Heart left ventricle (tissue), 13 donors: ENCODE measurements at regions not wholly inside any gene's neighbourhood (a gene's known extent, or its start where the extent isn't known, plus 50 kb on each side); places are given as distances from the start of the nearest gene placed in this dataset.

Source experiments
- POLR2A ChIP-seq, 2 donors: fragments of 450-650 bp; IDR thresholded peaks; one replicate each; pipeline ENCODE4 v1.6.1; 2017; ENCODE audit warnings: antibody characterized with exemption in 2 of 2, mild to moderate bottlenecking in 2 of 2, moderate library complexity in 2 of 2
- TF ChIP-seq, protein P1 (sequence below), 12 donors: fragments of 200-600 bp; sonication (generic) in 4 of 12; IDR thresholded peaks; one replicate each; pipeline versions ENCODE4 v1.5.0 to v1.8.0; 2018 to 2022; ENCODE audit warnings: antibody characterized with exemption in 12 of 12, mild to moderate bottlenecking in 5 of 12
- donor health status: ischemic (EF 13 %, LVEDD 7.1; RV severe dilation, severe dysfunction).
- donor health status: DM: no; HTN: yes; CAD: no.
- donor health status: DM: no; HTN: no; CAD: no.
- donor health status: ischemic (EF 25% LVEDD 6.9; RV normal size, moderate dysfunction).
- donor health status: ischemic (EF 25% LVEDD 5.7; RV mildly dilated, moderate dysfunction).
- donor health status: ischemic (EF 35%, LVEDD 5.7; RV mildly dilated, moderate dysfunction).
- donor health status: nonischemic (EF 11% LVEDD 7.7; RV severe dilation, severe dysfunction).
- donor health status: DM: yes; HTN: yes; CAD: no.
- donor health status: PGD.
- donor health status: ischemic (EF 29% LVEDD 5.4; RV normal size, mild dysfunction).
- donor health status: nonischemic (EF 23%, LVEDD 6.1; RV moderate dilation, normal function).

DNA sequence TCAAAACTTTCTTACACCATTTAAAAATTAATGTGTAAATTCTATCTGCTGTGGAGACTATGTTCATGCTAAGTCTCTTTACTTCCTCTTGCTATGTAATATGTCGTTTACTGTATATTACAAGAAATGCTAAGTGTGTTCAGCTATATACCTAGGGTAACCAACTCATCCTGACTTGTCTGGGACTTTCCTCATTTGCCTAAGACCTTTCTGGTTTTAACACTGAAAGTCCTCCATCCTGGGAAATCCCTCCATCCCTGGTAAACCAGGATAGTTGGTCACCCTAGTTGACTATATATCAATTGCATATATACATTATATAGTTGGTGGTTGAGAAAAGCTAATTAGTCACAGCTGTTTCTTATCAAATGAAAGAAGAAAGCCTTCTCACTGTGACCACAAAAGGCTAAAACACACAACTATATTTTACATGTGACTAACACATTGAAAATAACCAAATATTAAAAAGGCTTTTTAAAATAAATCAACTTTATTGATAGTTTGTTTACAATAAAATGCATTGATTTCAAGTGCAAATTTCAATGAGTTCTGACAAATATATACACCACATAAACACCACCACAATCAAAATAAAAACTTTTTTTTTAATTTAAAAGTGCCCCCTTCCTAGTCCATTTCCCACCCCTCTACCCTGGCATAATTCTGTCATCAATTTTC is 167.7 kb upstream of the INHBA start:
- TF ChIP-seq, protein P1, sequence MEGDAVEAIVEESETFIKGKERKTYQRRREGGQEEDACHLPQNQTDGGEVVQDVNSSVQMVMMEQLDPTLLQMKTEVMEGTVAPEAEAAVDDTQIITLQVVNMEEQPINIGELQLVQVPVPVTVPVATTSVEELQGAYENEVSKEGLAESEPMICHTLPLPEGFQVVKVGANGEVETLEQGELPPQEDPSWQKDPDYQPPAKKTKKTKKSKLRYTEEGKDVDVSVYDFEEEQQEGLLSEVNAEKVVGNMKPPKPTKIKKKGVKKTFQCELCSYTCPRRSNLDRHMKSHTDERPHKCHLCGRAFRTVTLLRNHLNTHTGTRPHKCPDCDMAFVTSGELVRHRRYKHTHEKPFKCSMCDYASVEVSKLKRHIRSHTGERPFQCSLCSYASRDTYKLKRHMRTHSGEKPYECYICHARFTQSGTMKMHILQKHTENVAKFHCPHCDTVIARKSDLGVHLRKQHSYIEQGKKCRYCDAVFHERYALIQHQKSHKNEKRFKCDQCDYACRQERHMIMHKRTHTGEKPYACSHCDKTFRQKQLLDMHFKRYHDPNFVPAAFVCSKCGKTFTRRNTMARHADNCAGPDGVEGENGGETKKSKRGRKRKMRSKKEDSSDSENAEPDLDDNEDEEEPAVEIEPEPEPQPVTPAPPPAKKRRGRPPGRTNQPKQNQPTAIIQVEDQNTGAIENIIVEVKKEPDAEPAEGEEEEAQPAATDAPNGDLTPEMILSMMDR (IDR thresholded peaks at IDR 0.05): no peak
- no peak for TF ChIP-seq POLR2A (IDR thresholded peaks at IDR 0.05)
